Cardiac septum (tissue), 1 donor: ENCODE measurements at regions not wholly inside any gene's neighbourhood (a gene's known extent, or its start where the extent isn't known, plus 50 kb on each side); places are given as distances from the start of the nearest gene placed in this dataset.
"Not testable (repeated sequence)": the region's sequence is repeated elsewhere in the genome, so short reads cannot be mapped to it uniquely, and the experiment has no call there.

ENCODE experiments used
- DNase-seq: peaks from one replicate; pipeline ENCODE4 v3.0.0-alpha.2; 2020; ENCODE audit warnings: low spot score
- intact Hi-C: fragments of 100-400 bp; cut with DNase I; formaldehyde crosslinking; loops from one replicate; pipeline ENCODE4 v1.14.0; 2022
- donor health status: DM: no; HTN: no; CAD: no.

DNA sequence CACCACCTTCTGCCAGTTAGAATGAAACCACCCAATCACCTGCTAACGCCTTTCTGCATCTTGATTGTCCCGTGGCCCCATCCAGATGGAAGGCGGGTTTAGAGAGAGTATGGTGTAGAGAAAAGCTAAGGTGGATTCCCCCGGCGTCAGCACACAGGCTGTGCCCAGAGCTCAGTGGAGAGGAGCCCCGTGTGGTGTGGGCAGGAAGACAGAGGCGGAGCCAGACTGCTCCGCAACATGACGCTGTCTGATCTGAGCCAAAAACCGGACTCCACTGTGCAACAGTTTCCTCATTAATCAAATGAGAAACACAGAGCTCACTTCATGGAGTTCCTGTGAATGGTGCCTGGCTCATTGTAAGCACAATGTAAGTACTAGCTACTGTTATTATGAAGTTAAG lies 448.1 kb upstream of the SMIM21 start:
- DNase-seq = no peak
- intact Hi-C loops = no loop called here

DNA sequence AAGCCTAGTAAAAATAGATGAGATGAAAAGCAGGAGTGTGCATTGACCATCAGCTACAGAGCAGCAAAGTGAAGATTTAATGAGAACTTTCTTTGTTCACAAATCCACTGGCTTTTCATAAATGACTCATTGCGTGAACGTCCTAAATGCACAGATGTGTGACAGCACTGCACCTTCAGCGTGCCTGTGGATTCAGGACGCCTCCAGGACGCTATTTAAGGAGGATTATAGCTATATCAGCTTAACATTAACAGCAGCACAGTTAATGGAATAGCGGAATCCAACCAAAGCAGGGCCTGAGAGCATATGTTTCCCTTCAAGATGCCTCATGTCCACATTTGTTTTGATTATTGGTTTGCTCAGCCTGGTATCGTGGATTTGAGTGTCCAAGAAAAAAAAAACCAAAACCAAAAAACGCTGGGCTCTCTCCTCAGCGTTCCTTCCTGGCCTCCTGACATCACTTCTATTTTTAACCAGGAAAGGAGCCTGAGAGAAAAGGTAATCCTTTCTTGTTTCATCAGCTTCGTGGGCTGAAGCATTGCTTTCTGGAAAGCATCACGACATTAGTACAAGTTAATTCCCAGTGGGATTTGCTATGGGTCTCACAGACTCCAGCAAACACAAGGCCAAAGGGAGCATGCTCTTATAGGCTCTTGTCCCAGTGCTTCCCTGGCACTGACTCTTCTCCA lies 447.0 kb upstream of the SMIM21 start:
- no peak for DNase-seq
- intact Hi-C loops = no loop called here

DNA sequence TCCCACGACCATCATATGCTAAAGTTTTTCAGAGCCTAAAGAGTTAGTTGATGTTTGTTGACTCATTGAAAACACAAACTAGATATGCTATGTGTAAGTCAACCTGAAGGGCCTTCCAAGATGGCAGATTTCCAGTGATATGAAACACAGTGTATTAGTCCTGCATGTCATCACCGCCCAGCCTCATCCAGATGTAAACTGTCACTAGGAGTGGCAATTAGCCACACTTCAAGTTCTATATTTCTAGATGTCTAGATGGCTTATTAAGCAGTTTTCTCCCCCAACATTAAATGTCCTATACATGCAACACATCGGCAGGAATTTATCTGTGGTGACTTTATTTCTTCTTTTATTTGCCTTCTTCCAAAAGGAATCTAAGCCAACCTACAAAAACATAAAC lies 444.1 kb upstream of the SMIM21 start:
- intact Hi-C loops = no loop called here
- DNase-seq = no peak

DNA sequence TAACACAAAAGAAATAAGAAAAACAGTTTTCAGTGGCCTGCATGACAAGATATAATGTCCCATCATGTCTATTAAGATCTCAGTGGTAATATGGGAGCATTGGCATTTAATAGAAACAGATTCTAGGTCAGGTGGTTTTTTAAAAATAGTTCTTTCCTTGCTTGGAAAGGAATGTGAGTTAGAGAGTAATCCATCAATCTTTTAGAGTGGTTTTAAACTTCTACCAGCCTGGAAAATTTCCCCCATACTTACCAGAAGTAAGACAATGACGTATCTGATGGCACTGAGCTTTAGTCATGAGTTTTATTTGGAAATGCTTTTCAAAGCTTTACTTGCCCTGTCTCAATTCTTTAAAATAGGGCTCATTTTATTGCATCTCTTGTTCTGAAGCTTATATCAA lies 441.7 kb upstream of the SMIM21 start:
- intact Hi-C loops = no loop called here
- DNase-seq = no peak

DNA sequence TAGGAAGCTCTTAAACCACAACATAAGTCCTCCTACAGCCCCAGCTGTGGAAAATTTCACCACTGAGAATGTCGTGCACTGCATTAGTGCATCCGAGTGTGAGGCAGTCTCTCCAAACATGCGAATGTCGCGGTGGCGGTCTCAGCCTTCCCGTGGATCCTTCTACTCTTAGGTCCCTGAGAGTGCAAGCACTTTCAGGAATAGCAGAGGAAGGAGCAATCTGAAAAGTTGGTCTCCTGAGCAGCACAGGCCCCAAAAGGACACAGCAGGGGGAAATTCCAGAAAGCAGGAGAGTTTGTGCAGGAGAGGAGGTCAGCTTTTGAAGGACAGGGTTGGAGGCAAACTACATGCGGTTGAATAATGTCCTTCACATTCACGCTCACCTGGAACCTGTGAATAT lies 440.5 kb upstream of the SMIM21 start:
- no peak for DNase-seq
- intact Hi-C loops = no loop called here

DNA sequence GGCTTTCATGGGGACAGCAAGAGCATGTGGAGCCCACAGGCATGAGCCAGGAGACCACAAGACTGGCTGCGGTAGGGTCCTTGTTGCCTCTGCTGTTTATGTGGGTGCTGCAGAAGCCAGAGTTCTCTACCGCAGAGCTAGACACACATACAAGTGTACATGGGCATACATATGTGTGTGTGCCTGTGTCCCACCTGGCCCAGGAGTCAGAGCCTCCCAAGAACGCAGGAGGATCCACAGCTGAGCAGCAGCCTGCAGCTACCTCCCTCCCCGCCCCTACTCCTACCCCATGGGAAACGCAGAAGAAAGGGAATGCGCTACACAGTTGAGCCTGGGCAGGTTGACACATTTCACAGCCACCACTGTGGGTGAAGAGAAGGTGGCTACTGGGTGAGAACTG lies 438.1 kb upstream of the SMIM21 start:
- DNase-seq = no peak
- intact Hi-C loops = no loop called here

DNA sequence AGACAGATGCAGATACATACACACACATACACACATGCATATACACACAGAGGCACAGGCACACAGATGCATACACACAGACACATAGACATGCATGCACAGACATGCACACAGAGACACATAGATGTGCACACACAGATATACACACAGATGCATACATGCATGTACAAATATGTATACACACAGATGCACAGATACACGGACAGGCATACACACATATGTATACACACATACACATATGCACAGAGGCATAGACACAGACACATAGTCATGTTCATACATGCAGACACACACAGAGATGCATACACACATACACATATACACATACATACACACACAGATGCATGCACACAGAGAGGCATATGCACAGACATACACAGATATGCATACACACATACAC lies 437.3 kb upstream of the SMIM21 start:
- intact Hi-C loops = no loop called here
- no peak for DNase-seq

DNA sequence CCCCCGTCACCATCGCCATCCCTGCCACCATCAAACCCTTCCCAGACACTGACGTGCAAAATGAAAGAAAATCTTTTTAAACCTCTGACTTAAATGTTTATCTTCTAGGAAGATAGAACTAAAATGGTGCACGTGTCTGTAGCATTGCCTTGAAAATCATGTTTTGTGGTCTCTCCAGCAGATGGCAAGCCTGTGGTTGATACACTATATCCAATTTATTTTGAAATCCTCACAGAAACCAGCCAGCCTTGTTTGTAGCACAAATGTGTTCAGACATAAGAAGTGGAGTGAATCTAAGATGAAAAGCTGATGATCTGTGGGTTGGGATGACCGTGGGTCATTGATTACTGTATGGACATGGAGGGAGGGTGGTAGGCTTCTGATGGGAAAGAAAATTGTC lies 436.2 kb upstream of the SMIM21 start:
- no peak for DNase-seq
- intact Hi-C loops = no loop called here

DNA sequence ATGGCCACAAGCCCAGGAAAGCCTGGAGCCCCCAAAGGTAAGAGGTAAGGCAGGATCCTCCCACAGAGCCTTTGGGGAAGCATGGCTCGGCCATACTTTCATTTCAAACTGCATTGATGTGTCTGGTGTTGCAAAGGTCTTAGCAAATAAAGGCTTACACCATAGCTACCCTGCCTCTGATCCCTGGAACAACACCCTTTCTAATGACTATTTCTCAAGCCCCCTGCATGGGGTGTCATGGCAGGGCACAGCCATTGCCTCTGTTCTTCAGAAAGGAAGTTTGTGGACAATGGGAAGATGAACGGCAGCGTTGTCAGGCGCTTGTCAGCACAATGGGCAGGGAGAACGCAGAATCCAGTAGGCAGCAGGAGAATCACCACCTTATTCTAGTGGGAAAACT lies 435.0 kb upstream of the SMIM21 start:
- intact Hi-C loops = no loop called here
- no peak for DNase-seq

DNA sequence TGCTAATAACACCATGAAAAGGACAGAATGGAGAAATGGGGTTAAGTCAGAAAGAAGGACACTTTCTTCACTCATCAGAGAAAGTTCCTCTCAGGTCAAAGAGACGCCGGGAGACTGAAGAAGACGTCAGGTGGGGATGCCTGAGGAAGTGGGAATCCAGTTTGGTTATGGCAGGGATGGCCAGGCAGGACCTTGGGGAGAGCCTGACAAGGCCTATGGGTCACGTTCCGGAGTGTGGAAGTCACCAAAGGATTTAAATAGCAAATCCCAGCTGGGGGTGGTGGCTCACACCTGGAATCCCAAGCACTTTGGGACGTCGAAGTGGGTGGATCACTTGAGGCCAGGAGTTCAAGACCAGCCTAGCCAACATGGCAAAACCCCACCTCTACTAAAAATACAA lies 432.7 kb upstream of the SMIM21 start:
- intact Hi-C loops = no loop called here

DNA sequence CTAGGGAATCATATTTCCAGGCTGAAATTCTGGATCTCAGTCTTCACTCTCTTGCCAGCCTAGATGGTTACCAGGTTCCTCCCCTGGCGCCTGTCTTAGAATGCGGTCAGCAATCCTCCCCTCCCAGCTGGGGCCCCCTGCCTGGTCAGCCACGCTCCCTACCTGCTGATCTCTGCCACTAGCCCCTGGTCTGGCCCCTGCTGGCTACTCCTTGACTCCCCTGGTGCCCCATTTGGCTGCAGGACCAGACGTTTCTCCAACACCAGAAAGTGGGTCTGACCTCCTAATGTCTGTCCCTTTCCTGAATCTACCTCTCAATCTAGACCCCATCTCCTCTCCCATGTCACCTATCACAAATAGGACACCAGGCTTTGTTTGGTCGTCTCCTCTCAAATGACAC lies 432.0 kb upstream of the SMIM21 start:
- intact Hi-C loops = no loop called here
- no peak for DNase-seq

More for the DNA sequence above, 432.7 kb upstream of the SMIM21 start:
- no peak for DNase-seq

DNA sequence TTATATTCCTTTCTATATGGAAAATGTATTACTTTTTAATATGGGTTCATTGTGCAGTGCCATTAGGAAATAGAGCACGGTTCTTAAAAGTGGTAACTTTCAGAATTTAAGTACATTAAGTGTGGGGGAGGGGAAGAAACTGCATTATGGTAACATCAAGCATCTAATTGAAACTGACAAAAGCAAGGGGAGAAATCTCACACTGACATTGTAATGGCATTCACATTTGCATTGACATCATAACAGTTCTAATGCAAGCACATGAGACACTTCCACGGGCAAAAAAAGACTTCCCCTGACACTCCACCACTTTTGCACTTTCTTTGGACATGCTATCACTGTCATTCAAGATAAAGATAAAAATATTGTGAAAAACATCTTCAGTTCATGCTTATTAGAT lies 431.3 kb upstream of the SMIM21 start:
- intact Hi-C loops = no loop called here
- DNase-seq = no peak

DNA sequence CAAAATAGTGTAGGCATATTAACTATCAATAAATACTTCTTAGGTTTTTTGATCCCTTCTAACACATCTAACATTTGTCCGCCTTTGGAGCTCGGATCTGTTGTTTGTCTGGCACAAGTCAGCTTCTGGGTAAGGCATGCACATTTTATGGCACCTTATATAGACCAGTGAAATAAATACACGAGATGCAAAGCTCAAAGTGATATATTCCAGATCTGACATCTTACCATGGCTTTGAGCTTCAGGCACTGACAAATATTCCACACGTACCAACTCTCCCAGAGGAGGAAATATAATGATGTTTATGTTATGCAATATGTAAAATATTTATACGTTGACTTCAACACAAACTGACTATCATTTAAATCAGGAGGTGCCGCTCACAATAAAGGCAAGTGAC lies 430.1 kb upstream of the SMIM21 start:
- DNase-seq = no peak
- intact Hi-C loops = no loop called here

DNA sequence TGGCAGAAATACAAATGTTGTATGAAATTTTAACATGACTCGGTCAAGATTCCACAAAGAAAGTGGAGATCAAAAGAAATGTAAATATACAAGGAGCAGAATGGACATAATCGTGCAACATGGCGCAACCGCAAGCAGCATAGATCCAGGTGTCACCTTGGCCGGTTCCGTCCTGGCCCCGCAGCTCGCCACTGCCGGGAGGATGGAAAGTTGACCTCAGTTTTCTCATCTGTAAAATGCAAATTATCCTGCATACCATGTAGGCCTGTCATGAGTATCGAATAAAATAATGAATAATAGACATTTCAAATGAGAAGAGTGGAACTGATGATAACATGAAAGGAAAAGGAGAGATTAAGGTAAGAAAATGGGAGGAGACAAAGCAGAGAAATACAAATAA lies 427.3 kb upstream of the SMIM21 start:
- intact Hi-C loops = no loop called here
- no peak for DNase-seq

DNA sequence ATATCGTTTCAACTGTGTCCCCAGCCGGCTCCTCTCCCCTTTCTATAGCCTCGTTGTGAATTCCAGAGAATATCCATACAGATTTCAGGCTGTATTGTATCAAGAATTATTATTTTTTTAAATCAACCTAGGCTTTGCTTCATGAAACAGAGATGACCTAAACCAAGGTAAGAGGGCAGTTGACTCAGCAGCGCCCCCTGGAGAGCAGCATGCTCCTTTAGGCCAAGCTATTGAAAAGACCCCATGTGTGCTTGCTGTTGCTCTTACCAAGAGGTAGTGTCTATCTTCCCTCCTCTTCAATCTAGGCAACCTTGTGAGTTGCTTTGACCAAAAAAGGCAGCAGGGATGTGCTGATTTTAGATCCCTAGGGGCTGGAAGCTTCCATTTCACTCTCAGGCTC lies 426.7 kb upstream of the SMIM21 start:
- intact Hi-C loops = no loop called here
- DNase-seq = no peak

DNA sequence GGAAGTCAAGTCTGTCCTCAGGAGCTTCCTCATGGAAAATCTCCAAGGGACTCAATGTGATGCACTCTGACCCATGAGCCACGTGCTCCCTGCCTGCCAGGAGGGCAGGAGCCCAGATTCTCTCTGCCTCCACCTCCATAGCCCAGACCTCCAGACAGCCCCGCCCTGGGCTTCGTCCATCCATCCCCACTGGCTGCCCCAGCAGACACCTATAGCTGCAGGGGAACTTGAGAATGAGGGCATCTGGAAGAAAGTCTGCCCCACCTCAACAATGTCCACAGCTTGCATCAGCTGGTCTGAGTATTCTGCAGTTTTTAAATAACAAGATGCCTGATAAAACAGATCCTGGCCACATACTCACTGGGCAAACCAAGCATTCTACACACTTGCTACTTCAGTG lies 418.8 kb upstream of the SMIM21 start:
- no peak for DNase-seq
- intact Hi-C loops = no loop called here

DNA sequence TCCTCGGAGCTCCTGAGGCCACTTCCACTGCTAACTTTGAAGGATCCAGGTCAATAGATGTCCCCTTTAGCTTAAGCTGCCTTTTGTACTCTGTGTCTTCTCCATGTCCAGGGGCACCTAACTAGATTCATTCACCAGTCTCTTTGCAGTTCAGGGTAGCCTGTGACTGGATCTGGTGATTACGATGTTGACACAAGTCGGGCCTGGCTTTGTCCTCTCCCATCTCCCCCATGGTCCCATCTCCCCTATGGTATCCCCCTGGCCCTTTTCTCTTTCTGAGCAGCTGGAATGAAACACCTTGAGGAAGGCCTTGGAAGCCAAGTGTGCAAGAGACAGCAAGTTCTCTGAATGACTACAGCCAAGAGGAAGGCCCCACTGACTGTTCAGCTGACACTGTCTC lies 417.9 kb upstream of the SMIM21 start:
- no peak for DNase-seq
- intact Hi-C loops = no loop called here

DNA sequence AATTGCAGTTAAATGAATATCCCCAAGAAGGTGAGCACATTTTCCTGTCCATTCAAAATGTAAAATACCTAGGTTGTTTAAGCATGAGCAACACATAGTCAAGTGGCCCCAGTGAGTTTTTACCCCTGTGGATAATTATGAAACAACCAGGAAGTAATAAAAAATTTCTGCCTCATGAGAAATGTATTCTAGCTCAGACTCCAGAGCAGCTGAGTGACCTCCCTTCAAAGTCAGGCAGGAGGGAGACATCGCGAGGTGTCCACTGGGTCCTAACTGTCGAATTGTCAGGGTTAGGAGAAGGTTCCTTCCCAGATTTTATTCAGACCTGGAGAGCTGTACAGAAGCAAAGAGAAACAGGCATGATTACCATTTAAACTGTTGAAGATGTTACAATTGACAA lies 416.6 kb upstream of the SMIM21 start:
- DNase-seq = no peak
- intact Hi-C loops = no loop called here

DNA sequence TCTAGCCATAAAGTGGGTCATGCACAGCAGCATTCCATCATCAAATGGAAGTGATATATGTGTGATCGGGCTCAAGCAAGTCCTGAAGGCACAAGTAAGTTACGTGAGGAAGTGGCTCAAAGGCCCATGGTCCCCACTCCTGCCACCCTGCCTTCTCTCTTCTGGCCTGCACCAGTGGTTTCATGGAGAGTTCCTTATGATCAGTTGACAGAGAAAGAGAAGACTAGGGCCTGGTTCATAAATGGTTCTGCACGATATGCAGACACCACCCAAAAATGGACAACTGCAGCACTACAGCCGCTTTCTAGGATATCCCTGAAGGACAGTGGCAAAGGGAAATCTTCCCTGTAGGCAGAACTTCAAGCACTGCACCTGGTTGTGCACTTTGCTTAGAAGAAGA lies 412.6 kb upstream of the SMIM21 start:
- DNase-seq = no peak
- intact Hi-C loops = no loop called here

DNA sequence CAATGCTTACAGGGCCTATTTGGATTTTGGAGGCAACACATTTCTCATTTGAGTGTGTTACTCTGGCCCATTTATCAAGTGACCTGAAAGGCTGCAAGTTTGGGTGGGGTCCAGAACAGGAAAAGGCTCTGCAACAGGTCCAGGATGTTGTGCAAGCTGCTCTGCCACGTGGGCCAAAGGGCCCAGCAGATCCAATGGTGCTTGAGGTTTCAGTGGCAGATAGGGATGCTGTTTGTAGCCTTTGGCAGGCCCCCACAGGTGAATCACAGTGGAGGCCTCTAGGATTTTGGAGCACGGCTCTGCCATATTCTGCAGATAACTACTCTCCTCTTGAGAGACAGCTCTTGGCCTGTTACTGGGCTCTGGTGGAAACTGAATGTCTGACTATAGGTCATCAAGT lies 412.2 kb upstream of the SMIM21 start:
- intact Hi-C loops, DNase-seq: not testable (repeated sequence)

DNA sequence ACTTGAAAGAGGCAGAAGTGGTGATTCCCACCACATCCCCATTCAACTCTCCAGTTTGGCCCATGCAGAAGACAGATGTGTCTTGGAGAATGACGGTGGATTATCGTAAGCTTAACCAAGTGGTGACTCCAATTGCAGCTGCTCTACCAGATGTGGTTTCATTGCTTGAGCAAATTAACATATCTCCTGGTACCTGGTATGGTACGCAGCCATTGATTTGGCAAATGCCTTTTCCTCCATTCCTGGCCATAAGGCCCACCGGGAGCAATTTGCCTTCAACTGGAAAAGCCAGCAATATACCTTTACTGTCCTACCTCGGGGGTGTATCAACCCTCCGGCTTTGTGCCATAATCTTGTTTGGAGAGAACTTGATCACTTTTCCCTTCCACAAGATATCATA lies 411.5 kb upstream of the SMIM21 start:
- no peak for DNase-seq
- intact Hi-C loops = no loop called here

DNA sequence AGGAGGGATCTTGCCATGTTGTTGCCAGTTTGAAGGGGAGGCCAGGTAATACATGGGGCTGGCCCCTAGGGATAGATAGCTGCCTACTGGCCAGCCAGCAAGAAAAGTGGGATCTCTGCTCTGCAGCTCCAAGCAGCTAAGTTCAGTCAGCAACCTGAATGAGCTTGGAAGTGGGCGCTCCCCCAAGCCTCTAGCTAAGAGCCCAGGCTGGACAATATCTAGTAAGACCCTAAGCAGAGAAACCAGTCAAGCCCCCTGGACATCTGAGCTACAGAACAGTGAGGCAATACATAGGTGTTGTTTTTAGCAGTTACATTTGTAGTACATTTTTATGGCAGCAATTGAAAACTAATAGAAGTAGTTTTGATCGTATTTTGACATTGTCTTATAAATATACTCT lies 409.8 kb upstream of the SMIM21 start:
- intact Hi-C loops = no loop called here

More for the DNA sequence above, 409.8 kb upstream of the SMIM21 start:
- DNase-seq = no peak
